GM12878 (cell line): ENCODE measurements at regions not wholly inside any gene's neighbourhood (a gene's known extent, or its start where the extent isn't known, plus 50 kb on each side); places are given as distances from the start of the nearest gene placed in this dataset.
A peak's percentile ranks its signal among the peaks of the same experiment; 100 is the strongest.

Experiments used
- ATAC-seq: fragments of 200-7000 bp; cut with Tn5 transposase; 3 replicates; pipeline ENCODE4 v1.9.1; 2020; ENCODE audit warnings: mild to moderate bottlenecking, moderate library complexity
- BruUV-seq: library from RNA; stranded (reverse); fragments of 400-500 nt; replicated peaks from 2 replicates; lab custom pipeline; 2021; lab: Mats Ljungman, UMichigan
- CTCF ChIA-PET: fragments of 300-600 bp; sonication (Branson Sonifier 250); formaldehyde crosslinking; extraction: SDS; loops from one replicate; lab custom pipeline; 2021; ENCODE audit warnings: inconsistent platforms; lab: Yijun Ruan, JAX
- POLR2A ChIA-PET: fragments of 350-600 bp; formaldehyde crosslinking; extraction: SDS; loops from one replicate; lab custom pipeline; 2021; ENCODE audit warnings: inconsistent platforms; lab: Charles Lee
- RAD21 ChIA-PET: fragments of 300-600 bp; sonication (Branson Sonifier 250); formaldehyde crosslinking; loops from one replicate; lab custom pipeline; 2023; ENCODE audit warnings: antibody characterized with exemption; ENCODE audit not compliant: unreplicated experiment; lab: Charles Lee
- SMC1A ChIA-PET: fragments of 300-600 bp; sonication (Branson Sonifier 250); formaldehyde crosslinking; loops from one replicate; lab custom pipeline; 2023; ENCODE audit not compliant: unreplicated experiment, uncharacterized antibody; lab: Charles Lee
- DNase-seq: peaks from one replicate; pipeline ENCODE4 v3.0.0-alpha.2; 2011; ENCODE audit warnings: low read depth, low spot score
- FAIRE-seq: peaks from 3 replicates; lab custom pipeline; 2011; peaks lifted over from hg19 to GRCh38; lab: Jason Lieb, UNC
- H2AFZ ChIP-seq: 2 replicates; pipeline ENCODE4 v1.6.0; 2011; ENCODE audit warnings: low read depth, low read length, control low read depth; ENCODE audit not compliant: control insufficient read depth
- H3K27ac ChIP-seq: 2 replicates; pipeline ENCODE4 v1.5.1; 2011; ENCODE audit warnings: control low read depth; ENCODE audit not compliant: control insufficient read depth, insufficient read depth
- H3K27me3 ChIP-seq, 2 experiments: replicated peaks in 1 of 2; 2 replicates each; pipeline versions ENCODE4 v1.6.0 to v1.6.1; 2011; ENCODE audit warnings: low read length in 1 of 2; ENCODE audit not compliant: control insufficient read depth in 2 of 2, insufficient read depth in 2 of 2
- H3K36me3 ChIP-seq, 2 experiments: 2 replicates each; pipeline ENCODE4 v1.5.1; 2011; ENCODE audit warnings: low read length in 1 of 2; ENCODE audit not compliant: control insufficient read depth in 2 of 2, insufficient read depth in 2 of 2
- H3K4me1 ChIP-seq: 2 replicates; pipeline ENCODE4 v1.6.1; 2011; ENCODE audit warnings: mild to moderate bottlenecking, low read length, moderate library complexity, mixed read lengths; ENCODE audit not compliant: control insufficient read depth, insufficient read depth
- H3K4me2 ChIP-seq: 2 replicates; pipeline ENCODE4 v1.6.0; 2011; ENCODE audit warnings: control low read depth; ENCODE audit not compliant: control insufficient read depth, insufficient read depth
- H3K4me3 ChIP-seq: fragments of 200-600 bp; sonication (generic); 2 replicates; pipeline ENCODE4 v1.5.1; 2016
- H3K79me2 ChIP-seq: 2 replicates; pipeline ENCODE4 v1.6.0; 2011; ENCODE audit warnings: low read length; ENCODE audit not compliant: control insufficient read depth, insufficient read depth
- H3K9ac ChIP-seq: 2 replicates; pipeline ENCODE4 v1.8.0; 2011; ENCODE audit warnings: low read length, control low read depth, mixed read lengths; ENCODE audit not compliant: control insufficient read depth, insufficient read depth
- H3K9me3 ChIP-seq: replicated peaks from 3 replicates; pipeline ENCODE4 v1.5.1; 2011; ENCODE audit warnings: mild to moderate bottlenecking, low read length; ENCODE audit not compliant: control insufficient read depth, insufficient read depth
- H4K20me1 ChIP-seq: 2 replicates; pipeline ENCODE4 v1.6.0; 2011; ENCODE audit not compliant: control insufficient read depth, insufficient read depth
- BCL11A ChIP-seq: IDR thresholded peaks from 2 replicates; pipeline ENCODE4 v1.6.1; 2011; ENCODE audit warnings: low read depth, low read length
- BMI1 ChIP-seq: fragments of 450-650 bp; IDR thresholded peaks from 2 replicates; pipeline ENCODE4 v1.6.1; 2016; ENCODE audit warnings: mild to moderate bottlenecking, moderate library complexity, borderline replicate concordance
- CHD2 ChIP-seq: IDR thresholded peaks from 2 replicates; pipeline ENCODE4 v1.6.1; 2011; ENCODE audit warnings: low read depth, low read length, improper control_type of control experiment, borderline replicate concordance
- FOXM1 ChIP-seq: IDR thresholded peaks from 2 replicates; pipeline ENCODE4 v1.6.1; 2012; ENCODE audit warnings: low read depth, mild to moderate bottlenecking, inconsistent platforms, low read length, moderate library complexity
- JUND ChIP-seq: IDR thresholded peaks from 2 replicates; pipeline ENCODE4 v1.6.1; 2012; ENCODE audit warnings: low read depth, mild to moderate bottlenecking, low read length, improper control_type of control experiment, moderate library complexity
- MEF2A ChIP-seq: IDR thresholded peaks from 2 replicates; pipeline ENCODE4 v1.6.1; 2011; ENCODE audit warnings: low read depth, mild to moderate bottlenecking, low read length, moderate library complexity; ENCODE audit not compliant: insufficient read depth
- MLLT1 ChIP-seq: fragments of 450-650 bp; IDR thresholded peaks from 2 replicates; pipeline ENCODE4 v1.6.1; 2016; ENCODE audit warnings: mild to moderate bottlenecking
- NBN ChIP-seq: fragments of 450-650 bp; IDR thresholded peaks from 2 replicates; pipeline ENCODE4 v1.6.1; 2016
- RCOR1 ChIP-seq: conservative IDR thresholded peaks from 2 replicates; pipeline ENCODE4 v1.6.1; 2012; ENCODE audit warnings: low read depth, low read length, improper control_type of control experiment
- RUNX3 ChIP-seq: IDR thresholded peaks from 2 replicates; pipeline ENCODE4 v1.6.1; 2012; ENCODE audit warnings: low read length, inconsistent platforms
- SMARCA5 ChIP-seq: fragments of 450-650 bp; IDR thresholded peaks from 2 replicates; pipeline ENCODE4 v1.6.1; 2017; ENCODE audit warnings: mild to moderate bottlenecking
- SPI1 ChIP-seq: IDR thresholded peaks from 2 replicates; pipeline ENCODE4 v1.6.1; 2011; ENCODE audit warnings: low read depth, mild to moderate bottlenecking, low read length, moderate library complexity, borderline replicate concordance; ENCODE audit not compliant: insufficient read depth
- TAF1 ChIP-seq: IDR thresholded peaks from 2 replicates; pipeline ENCODE4 v1.6.1; 2011; ENCODE audit warnings: mild to moderate bottlenecking, low read depth, low read length, borderline replicate concordance
- YBX1 ChIP-seq: fragments of 450-650 bp; IDR thresholded peaks from 2 replicates; pipeline ENCODE4 v1.6.1; 2016; ENCODE audit warnings: antibody characterized with exemption
- WGBS: methylation state at CpG from one replicate; pipeline ENCODE4 v1.1.6; 2016; ENCODE audit warnings: low lambda C conversion rate; ENCODE audit not compliant: insufficient replicate concordance, insufficient coverage; ENCODE audit errors: missing lambda C conversion rate; 5-methylcytosine and 5-hydroxymethylcytosine counted together
- in situ Hi-C: fragments of 300-500 bp; cut with MboI; formaldehyde crosslinking; loops from 9 replicates; pipeline ENCODE4 v1.14.3; 2018; ENCODE audit warnings: mixed read lengths
- intact Hi-C: fragments of 100-400 bp; cut with micrococcal nuclease; formaldehyde crosslinking; loops from one replicate; pipeline ENCODE4 v1.14.2; 2022; ENCODE audit not compliant: unreplicated experiment
- TF ChIP-seq, protein P1 (sequence below): fragments of 450-650 bp; IDR thresholded peaks from 2 replicates; pipeline ENCODE4 v1.6.1; 2017; ENCODE audit warnings: mild to moderate bottlenecking, moderate library complexity

- TF ChIP-seq, protein P1, sequence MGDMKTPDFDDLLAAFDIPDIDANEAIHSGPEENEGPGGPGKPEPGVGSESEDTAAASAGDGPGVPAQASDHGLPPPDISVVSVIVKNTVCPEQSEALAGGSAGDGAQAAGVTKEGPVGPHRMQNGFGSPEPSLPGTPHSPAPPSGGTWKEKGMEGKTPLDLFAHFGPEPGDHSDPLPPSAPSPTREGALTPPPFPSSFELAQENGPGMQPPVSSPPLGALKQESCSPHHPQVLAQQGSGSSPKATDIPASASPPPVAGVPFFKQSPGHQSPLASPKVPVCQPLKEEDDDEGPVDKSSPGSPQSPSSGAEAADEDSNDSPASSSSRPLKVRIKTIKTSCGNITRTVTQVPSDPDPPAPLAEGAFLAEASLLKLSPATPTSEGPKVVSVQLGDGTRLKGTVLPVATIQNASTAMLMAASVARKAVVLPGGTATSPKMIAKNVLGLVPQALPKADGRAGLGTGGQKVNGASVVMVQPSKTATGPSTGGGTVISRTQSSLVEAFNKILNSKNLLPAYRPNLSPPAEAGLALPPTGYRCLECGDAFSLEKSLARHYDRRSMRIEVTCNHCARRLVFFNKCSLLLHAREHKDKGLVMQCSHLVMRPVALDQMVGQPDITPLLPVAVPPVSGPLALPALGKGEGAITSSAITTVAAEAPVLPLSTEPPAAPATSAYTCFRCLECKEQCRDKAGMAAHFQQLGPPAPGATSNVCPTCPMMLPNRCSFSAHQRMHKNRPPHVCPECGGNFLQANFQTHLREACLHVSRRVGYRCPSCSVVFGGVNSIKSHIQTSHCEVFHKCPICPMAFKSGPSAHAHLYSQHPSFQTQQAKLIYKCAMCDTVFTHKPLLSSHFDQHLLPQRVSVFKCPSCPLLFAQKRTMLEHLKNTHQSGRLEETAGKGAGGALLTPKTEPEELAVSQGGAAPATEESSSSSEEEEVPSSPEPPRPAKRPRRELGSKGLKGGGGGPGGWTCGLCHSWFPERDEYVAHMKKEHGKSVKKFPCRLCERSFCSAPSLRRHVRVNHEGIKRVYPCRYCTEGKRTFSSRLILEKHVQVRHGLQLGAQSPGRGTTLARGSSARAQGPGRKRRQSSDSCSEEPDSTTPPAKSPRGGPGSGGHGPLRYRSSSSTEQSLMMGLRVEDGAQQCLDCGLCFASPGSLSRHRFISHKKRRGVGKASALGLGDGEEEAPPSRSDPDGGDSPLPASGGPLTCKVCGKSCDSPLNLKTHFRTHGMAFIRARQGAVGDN = peak; percentile 93
- TF ChIP-seq FOXM1 (peak; percentile 65; the same call in 1 of the 2 replicates), TAF1 (no peak)
- TF ChIP-seq, all 136 proteins: peak for 37
Observed at GRCh38 chr1:233459470-233459945, 132.0 kb downstream of the MAP3K21 start (continued).

DNA sequence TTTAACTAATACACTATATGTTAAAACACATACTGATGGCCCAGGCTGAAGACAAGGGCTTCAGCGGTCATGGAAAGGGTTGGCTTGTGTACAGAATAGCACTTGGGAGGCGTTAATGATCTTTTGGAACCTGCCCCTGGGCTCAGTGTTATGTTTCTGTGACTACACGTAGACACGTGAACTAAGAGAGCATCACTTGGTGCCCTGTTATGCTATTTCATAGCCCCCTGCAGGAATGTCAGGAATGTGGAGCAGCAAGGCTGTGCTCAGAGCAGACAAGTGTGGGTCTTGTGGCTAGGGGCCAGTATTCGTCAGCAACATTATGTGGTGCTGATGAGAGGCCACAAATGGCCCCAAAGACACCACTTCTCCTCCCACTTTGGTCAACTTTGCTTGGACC is 132.4 kb downstream of the MAP3K21 start:
- no peaks in the 10 kb centered on the region for H4K20me1 ChIP-seq
- intact Hi-C loops (loop anchor here (1.0 kb wide), 2 partner anchors 139 to 215 kb away; no protein-coding TSS in a partner anchor), in situ Hi-C loops (no loop called here)
- H3K9me3 ChIP-seq = no peaks in the 10 kb centered on the region; the same call in 2 of the 3 replicates
- no peak for FAIRE-seq
- SMC1A ChIA-PET = interaction anchor here (1.0 to 5.5 kb wide), 6 partner anchors 12 to 137 kb away, joined by 3 to 35 read pairs (median 4); no protein-coding TSS in a partner anchor
- BruUV-seq = no TSS peak
- CTCF ChIA-PET = interaction anchor here (1.5 to 2.0 kb wide), 3 partner anchors 18 to 138 kb away, joined by 6 to 11 read pairs (median 8); no protein-coding TSS in a partner anchor
- H3K4me2 ChIP-seq = no peak overlapping the region
- no peak overlapping the region for H3K9ac ChIP-seq
- no peak overlapping the region for H3K4me3 ChIP-seq
- peaks cover 8% of the 10 kb centered on the region for H3K4me1 ChIP-seq
- ATAC-seq = peak; percentile 37
- RAD21 ChIA-PET = interaction anchor here (0.9 to 4.4 kb wide), 7 partner anchors 19 to 214 kb away, joined by 3 to 28 read pairs (median 6); no protein-coding TSS in a partner anchor
- DNase-seq = no peak
- H3K36me3 ChIP-seq = no peaks in the 10 kb centered on the region
- TF ChIP-seq BMI1 = 0 out of 2 replicates have a peak, but pooled peaks have one; percentile 7
- 0 out of 2 replicates have a peak, but pooled peaks have one; percentile 39 for TF ChIP-seq RCOR1
- TF ChIP-seq BCL11A = no peak
- TF ChIP-seq SPI1 = peak; percentile 5; the same call in 1 of the 2 replicates
- TF ChIP-seq MEF2A = no peak
- 0 out of 2 replicates have a peak, but pooled peaks have one; percentile 7 for TF ChIP-seq CHD2
- no peak for TF ChIP-seq SMARCA5
- TF ChIP-seq JUND = no peak
- TF ChIP-seq MLLT1 = peak; percentile 78; the same call in 1 of the 2 replicates
- TF ChIP-seq NBN = 0 out of 2 replicates have a peak, but pooled peaks have one; percentile 4
- peak; percentile 29; the same call in 1 of the 2 replicates for TF ChIP-seq RUNX3
- no peak for TF ChIP-seq YBX1
- no peaks in the 10 kb centered on the region for H3K27me3 ChIP-seq
- H3K27ac ChIP-seq = peak overlapping the region; percentile 32; the same call in 1 of the 2 replicates
- H3K79me2 ChIP-seq = no peaks in the 10 kb centered on the region
- H2AFZ ChIP-seq = no peak overlapping the region
- POLR2A ChIA-PET = interaction anchor here (0.6 to 1.3 kb wide), 3 partner anchors 28 to 156 kb away, joined by 3 to 7 read pairs (median 3); no protein-coding TSS in a partner anchor
- WGBS = 22% methylated on average over 5 of the region's 5 CpGs
